ENCODE measurements at regions not wholly inside any gene's neighbourhood (a gene's known extent, or its start where the extent isn't known, plus 50 kb on each side); places are given as distances from the start of the nearest gene placed in this dataset.

GRCh38 chr6:3910106-3910663 lies 61.0 kb downstream of the FAM50B start:
- Histone ChIP-seq H3K36me3 (ENCODE audit: insufficient read depth, insufficient read length, low read length) (no peaks in the 10 kb centered on the region), H3K9me3 (ENCODE audit: insufficient read depth, low read length) (no peaks in the 10 kb centered on the region), H3K4me1 (ENCODE audit: insufficient read depth, insufficient read length) (peaks cover 7% of the 10 kb centered on the region), H3K27me3 (ENCODE audit: insufficient read depth, insufficient read length) (no peaks in the 10 kb centered on the region), H3K4me3 (ENCODE audit: insufficient read length, low read depth) (no peak overlapping the region), H3K9ac (ENCODE audit: insufficient read length, low read depth) (no peak overlapping the region)
- DNase-seq (ENCODE audit: low read depth, low spot score) = no peak
- TF ChIP-seq YY1 (IDR thresholded peaks at IDR 0.05; ENCODE audit: insufficient read depth, insufficient read length) (no peak), ZNF274 (IDR thresholded peaks at IDR 0.05; ENCODE audit: low read depth, low read length) (no peak), SUZ12 (IDR thresholded peaks at IDR 0.05; ENCODE audit: extremely low read depth, insufficient read depth, insufficient read length) (no peak)

- Histone ChIP-seq H3K4me1 (ENCODE audit: insufficient read depth, insufficient read length) (peaks cover 5% of the 10 kb centered on the region), H3K9ac (ENCODE audit: insufficient read length, low read depth) (no peak overlapping the region), H3K9me3 (ENCODE audit: insufficient read depth, low read length) (peaks cover 4% of the 10 kb centered on the region; the same call in 1 of the 2 replicates), H3K36me3 (ENCODE audit: insufficient read depth, insufficient read length, low read length) (no peaks in the 10 kb centered on the region), H3K4me3 (ENCODE audit: insufficient read length, low read depth) (no peak overlapping the region), H3K27me3 (ENCODE audit: insufficient read depth, insufficient read length) (no peaks in the 10 kb centered on the region)
- no peak for DNase-seq (ENCODE audit: low read depth, low spot score)
- no peak for TF ChIP-seq YY1 (IDR thresholded peaks at IDR 0.05; ENCODE audit: insufficient read depth, insufficient read length)
- no peak for TF ChIP-seq SUZ12 (IDR thresholded peaks at IDR 0.05; ENCODE audit: extremely low read depth, insufficient read depth, insufficient read length)
- TF ChIP-seq ZNF274 (IDR thresholded peaks at IDR 0.05; ENCODE audit: low read depth, low read length) = no peak
Measured at GRCh38 chr6:3911130-3911529, 62.0 kb downstream of the FAM50B start.

GRCh38 chr6:3911614-3912336 lies 62.6 kb downstream of the FAM50B start:
- no peak for DNase-seq (ENCODE audit: low read depth, low spot score)
- TF ChIP-seq SUZ12 (IDR thresholded peaks at IDR 0.05; ENCODE audit: extremely low read depth, insufficient read depth, insufficient read length) (no peak), YY1 (IDR thresholded peaks at IDR 0.05; ENCODE audit: insufficient read depth, insufficient read length) (no peak), ZNF274 (IDR thresholded peaks at IDR 0.05; ENCODE audit: low read depth, low read length) (no peak)
- peaks cover under 1% of the 10 kb centered on the region for H3K4me1 ChIP-seq (ENCODE audit: insufficient read depth, insufficient read length)
- no peak overlapping the region for H3K4me3 ChIP-seq (ENCODE audit: insufficient read length, low read depth)
- H3K36me3 ChIP-seq (ENCODE audit: insufficient read depth, insufficient read length, low read length) = no peaks in the 10 kb centered on the region
- H3K9ac ChIP-seq (ENCODE audit: insufficient read length, low read depth) = no peak overlapping the region
- H3K9me3 ChIP-seq (ENCODE audit: insufficient read depth, low read length) = peaks cover 5% of the 10 kb centered on the region
- H3K27me3 ChIP-seq (ENCODE audit: insufficient read depth, insufficient read length) = no peaks in the 10 kb centered on the region

- Histone ChIP-seq H3K4me3 (ENCODE audit: insufficient read length, low read depth) (no peak overlapping the region), H3K9me3 (ENCODE audit: insufficient read depth, low read length) (peaks cover 13% of the 10 kb centered on the region), H3K27me3 (ENCODE audit: insufficient read depth, insufficient read length) (no peaks in the 10 kb centered on the region), H3K9ac (ENCODE audit: insufficient read length, low read depth) (no peak overlapping the region), H3K36me3 (ENCODE audit: insufficient read depth, insufficient read length, low read length) (no peaks in the 10 kb centered on the region), H3K4me1 (ENCODE audit: insufficient read depth, insufficient read length) (no peaks in the 10 kb centered on the region)
- no peak for TF ChIP-seq ZNF274 (IDR thresholded peaks at IDR 0.05; ENCODE audit: low read depth, low read length)
- no peak for TF ChIP-seq SUZ12 (IDR thresholded peaks at IDR 0.05; ENCODE audit: extremely low read depth, insufficient read depth, insufficient read length)
- no peak for TF ChIP-seq YY1 (IDR thresholded peaks at IDR 0.05; ENCODE audit: insufficient read depth, insufficient read length)
- DNase-seq (ENCODE audit: low read depth, low spot score) = no peak
Measured at GRCh38 chr6:3912361-3913076, 63.3 kb downstream of the FAM50B start.

- H3K9me3 ChIP-seq (ENCODE audit: insufficient read depth, low read length) = peaks cover 16% of the 10 kb centered on the region
- H3K36me3 ChIP-seq (ENCODE audit: insufficient read depth, insufficient read length, low read length) = no peaks in the 10 kb centered on the region
- H3K4me1 ChIP-seq (ENCODE audit: insufficient read depth, insufficient read length) = no peaks in the 10 kb centered on the region
- H3K9ac ChIP-seq (ENCODE audit: insufficient read length, low read depth) = no peak overlapping the region
- H3K27me3 ChIP-seq (ENCODE audit: insufficient read depth, insufficient read length) = no peaks in the 10 kb centered on the region
- H3K4me3 ChIP-seq (ENCODE audit: insufficient read length, low read depth) = no peak overlapping the region
- no peak for DNase-seq (ENCODE audit: low read depth, low spot score)
- TF ChIP-seq ZNF274 (IDR thresholded peaks at IDR 0.05; ENCODE audit: low read depth, low read length) (no peak), YY1 (IDR thresholded peaks at IDR 0.05; ENCODE audit: insufficient read depth, insufficient read length) (no peak), SUZ12 (IDR thresholded peaks at IDR 0.05; ENCODE audit: extremely low read depth, insufficient read depth, insufficient read length) (no peak)
Measured at GRCh38 chr6:3913077-3913957, 64.1 kb downstream of the FAM50B start.

GRCh38 chr6:3913958-3914337 lies 64.8 kb downstream of the FAM50B start:
- TF ChIP-seq YY1 (IDR thresholded peaks at IDR 0.05; ENCODE audit: insufficient read depth, insufficient read length) (no peak), ZNF274 (IDR thresholded peaks at IDR 0.05; ENCODE audit: low read depth, low read length) (no peak), SUZ12 (IDR thresholded peaks at IDR 0.05; ENCODE audit: extremely low read depth, insufficient read depth, insufficient read length) (no peak)
- Histone ChIP-seq H3K4me1 (ENCODE audit: insufficient read depth, insufficient read length) (no peaks in the 10 kb centered on the region), H3K9me3 (ENCODE audit: insufficient read depth, low read length) (peaks cover 16% of the 10 kb centered on the region), H3K27me3 (ENCODE audit: insufficient read depth, insufficient read length) (no peaks in the 10 kb centered on the region), H3K9ac (ENCODE audit: insufficient read length, low read depth) (no peak overlapping the region), H3K36me3 (ENCODE audit: insufficient read depth, insufficient read length, low read length) (no peaks in the 10 kb centered on the region), H3K4me3 (ENCODE audit: insufficient read length, low read depth) (no peak overlapping the region)
- DNase-seq (ENCODE audit: low read depth, low spot score) = no peak

All from NT2/D1 (cell line).